Left lung (tissue), 4 donors: ENCODE measurements at regions not wholly inside any gene's neighbourhood (a gene's known extent, or its start where the extent isn't known, plus 50 kb on each side); places are given as distances from the start of the nearest gene placed in this dataset.

Experiments used
- ATAC-seq: fragments of 200-7000 bp; cut with Tn5 transposase; one replicate; pipeline ENCODE4 v1.9.1; 2020; ENCODE audit warnings: moderate library complexity
- DNase-seq, 4 donors: peaks; one replicate each; pipeline ENCODE4 v3.0.0-alpha.2; 2013 to 2020
- H3K27ac ChIP-seq, 2 donors: fragments of 200-600 bp; sonication (generic) in 1 of 2; one replicate each; pipeline versions ENCODE4 v1.5.0 to v1.8.0; 2020 to 2021
- H3K27me3 ChIP-seq, 2 donors: fragments of 200-600 bp; sonication (generic) in 1 of 2; one replicate each; pipeline versions ENCODE4 v1.5.0 to v1.8.0; 2020 to 2021
- H3K36me3 ChIP-seq, 2 donors: fragments of 200-600 bp; sonication (generic) in 1 of 2; one replicate each; pipeline versions ENCODE4 v1.5.0 to v1.8.0; 2020 to 2021
- H3K4me1 ChIP-seq, 2 donors: fragments of 200-600 bp; one replicate each; pipeline ENCODE4 v1.8.0; 2021
- H3K4me3 ChIP-seq, 2 donors: fragments of 200-600 bp; sonication (generic) in 1 of 2; one replicate each; pipeline versions ENCODE4 v1.5.0 to v1.8.0; 2020 to 2021; ENCODE audit warnings: mild to moderate bottlenecking in 1 of 2
- H3K9me3 ChIP-seq, 2 donors: fragments of 200-600 bp; sonication (generic) in 1 of 2; one replicate each; pipeline versions ENCODE4 v1.5.0 to v1.8.0; 2020 to 2021
- intact Hi-C, 2 donors: fragments of 100-400 bp; cut with DNase I; formaldehyde crosslinking; loops; one replicate each; pipeline versions ENCODE4 v1.11.2 to v1.14.2; 2022
- TF ChIP-seq, protein P1 (sequence below), 2 donors: fragments of 200-600 bp; sonication (generic) in 1 of 2; IDR thresholded peaks; one replicate each; pipeline versions ENCODE4 v1.5.0 to v1.8.0; 2021; ENCODE audit warnings: antibody characterized with exemption in 2 of 2
- donor health status: DM: no; HTN: yes; CAD: no.
- donor health status: DM: no; HTN: no; CAD: no.

DNA sequence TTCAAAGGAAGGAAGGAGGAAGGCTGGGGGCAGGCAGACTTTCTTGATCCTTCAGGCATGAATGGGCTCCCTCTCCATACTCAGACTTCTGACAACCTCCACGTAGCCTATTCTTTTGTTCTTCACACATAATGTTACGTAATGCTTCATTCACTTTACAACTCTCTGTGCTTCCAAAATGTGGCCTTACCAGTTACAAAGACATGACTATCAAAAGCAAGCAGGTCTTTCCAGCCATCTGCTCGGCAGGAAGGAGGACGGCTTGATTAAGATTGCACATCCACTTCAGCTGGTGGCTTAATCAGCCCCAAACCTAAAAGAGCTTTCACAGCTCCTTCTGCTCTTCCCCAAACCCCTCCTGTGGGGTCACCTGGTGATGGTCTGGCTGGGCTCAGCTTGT, 263.2 kb downstream of the XXYLT1 start:
- peak in 1 of 4 donors; percentile 18 for DNase-seq
- H3K27ac ChIP-seq = no peak overlapping the region
- H3K9me3 ChIP-seq = no peaks in the 10 kb centered on the region
- peaks cover 0 to 19% of the 10 kb centered on the region in 2 donors for H3K4me1 ChIP-seq
- ATAC-seq = no peak
- H3K36me3 ChIP-seq = no peaks in the 10 kb centered on the region
- TF ChIP-seq, protein P1, sequence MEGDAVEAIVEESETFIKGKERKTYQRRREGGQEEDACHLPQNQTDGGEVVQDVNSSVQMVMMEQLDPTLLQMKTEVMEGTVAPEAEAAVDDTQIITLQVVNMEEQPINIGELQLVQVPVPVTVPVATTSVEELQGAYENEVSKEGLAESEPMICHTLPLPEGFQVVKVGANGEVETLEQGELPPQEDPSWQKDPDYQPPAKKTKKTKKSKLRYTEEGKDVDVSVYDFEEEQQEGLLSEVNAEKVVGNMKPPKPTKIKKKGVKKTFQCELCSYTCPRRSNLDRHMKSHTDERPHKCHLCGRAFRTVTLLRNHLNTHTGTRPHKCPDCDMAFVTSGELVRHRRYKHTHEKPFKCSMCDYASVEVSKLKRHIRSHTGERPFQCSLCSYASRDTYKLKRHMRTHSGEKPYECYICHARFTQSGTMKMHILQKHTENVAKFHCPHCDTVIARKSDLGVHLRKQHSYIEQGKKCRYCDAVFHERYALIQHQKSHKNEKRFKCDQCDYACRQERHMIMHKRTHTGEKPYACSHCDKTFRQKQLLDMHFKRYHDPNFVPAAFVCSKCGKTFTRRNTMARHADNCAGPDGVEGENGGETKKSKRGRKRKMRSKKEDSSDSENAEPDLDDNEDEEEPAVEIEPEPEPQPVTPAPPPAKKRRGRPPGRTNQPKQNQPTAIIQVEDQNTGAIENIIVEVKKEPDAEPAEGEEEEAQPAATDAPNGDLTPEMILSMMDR (IDR thresholded peaks at IDR 0.05) = no peak
- no peak overlapping the region for H3K4me3 ChIP-seq
- H3K27me3 ChIP-seq = no peaks in the 10 kb centered on the region
- intact Hi-C loops = no loop called here

DNA sequence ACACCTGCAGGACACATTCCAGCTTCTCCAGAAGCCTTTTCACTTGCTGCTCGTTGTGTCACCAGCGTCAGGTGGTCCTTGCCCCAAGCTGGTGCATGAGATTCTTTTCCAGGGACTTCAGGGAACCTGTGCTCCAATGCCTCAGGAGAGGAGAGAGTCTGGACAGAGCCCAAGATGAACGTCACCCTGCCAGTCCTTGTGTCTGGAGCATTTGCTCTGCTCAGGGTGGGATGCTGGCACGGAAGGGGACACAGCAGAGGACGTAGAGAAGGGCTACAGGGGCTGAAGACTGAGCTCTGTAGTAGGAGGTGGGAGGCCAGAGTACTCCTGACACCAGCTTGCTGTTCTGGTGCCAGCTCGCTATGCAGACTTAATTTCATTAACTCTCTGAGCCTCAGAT, 262.1 kb downstream of the XXYLT1 start:
- intact Hi-C loops = no loop called here
- ATAC-seq = no peak
- TF ChIP-seq, protein P1 (IDR thresholded peaks at IDR 0.05) = no peak

DNA sequence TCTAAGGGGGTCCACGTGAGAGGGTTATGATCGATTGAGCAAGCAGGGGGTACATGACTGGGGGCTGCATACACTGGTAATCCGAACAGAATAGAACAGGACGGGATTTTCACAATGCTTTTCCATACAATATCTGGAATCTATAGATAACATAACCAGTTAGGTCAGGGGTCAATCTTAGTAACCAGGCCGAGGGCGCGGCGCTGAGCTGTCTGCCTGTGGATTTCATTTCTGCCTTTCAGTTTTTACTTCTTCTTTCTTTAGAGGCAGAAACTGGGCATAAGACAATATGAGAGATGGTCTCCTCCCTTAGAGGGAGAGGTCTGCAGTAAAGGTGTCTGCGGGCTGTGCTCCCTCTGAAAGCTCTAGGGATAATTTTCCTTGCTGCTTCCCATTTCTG, 261.3 kb downstream of the XXYLT1 start:
- no peak for ATAC-seq
- Histone ChIP-seq H3K9me3 (no peaks in the 10 kb centered on the region), H3K4me1 (peaks cover 0 to 6% of the 10 kb centered on the region in 2 donors), H3K36me3 (no peaks in the 10 kb centered on the region), H3K27ac (no peak overlapping the region), H3K27me3 (no peaks in the 10 kb centered on the region), H3K4me3 (no peak overlapping the region)
- intact Hi-C loops = no loop called here
- TF ChIP-seq, protein P1 (IDR thresholded peaks at IDR 0.05) = no peak
- peak in 1 of 4 donors; percentile 27 for DNase-seq

More for the DNA sequence above, 262.1 kb downstream of the XXYLT1 start:
- H3K27me3 ChIP-seq = no peaks in the 10 kb centered on the region
- H3K4me1 ChIP-seq = peaks cover 0 to 9% of the 10 kb centered on the region in 2 donors
- H3K9me3 ChIP-seq = no peaks in the 10 kb centered on the region
- no peak overlapping the region for H3K27ac ChIP-seq
- DNase-seq = peak in 1 of 4 donors; percentile 23
- no peaks in the 10 kb centered on the region for H3K36me3 ChIP-seq
- no peak overlapping the region for H3K4me3 ChIP-seq

DNA sequence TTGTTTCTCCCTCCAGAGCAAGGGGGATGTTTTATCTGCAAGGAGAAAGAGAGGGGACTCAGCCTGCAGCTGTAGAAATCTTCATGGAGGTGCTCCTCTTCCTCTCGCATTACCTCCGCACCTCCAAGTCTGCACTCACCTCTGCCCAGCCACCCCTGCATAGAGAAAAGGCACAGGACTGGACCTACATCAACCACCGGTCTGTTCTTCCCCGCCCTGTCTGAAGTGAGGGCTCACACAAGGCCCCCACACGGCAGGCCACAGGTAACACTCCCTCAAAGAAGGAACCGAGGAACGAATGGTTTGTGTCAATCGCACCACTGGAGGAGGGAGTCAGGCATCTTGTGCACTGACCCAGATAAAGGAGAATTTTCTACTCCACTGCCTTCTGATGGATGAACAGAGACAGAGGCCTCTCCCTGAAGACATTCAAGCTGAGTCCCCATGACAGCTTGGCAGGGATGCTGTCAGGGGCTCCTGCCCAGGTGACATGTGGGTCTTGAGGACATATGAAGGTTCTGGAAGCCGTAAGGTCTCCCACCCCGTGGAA, 260.3 kb downstream of the XXYLT1 start:
- Histone ChIP-seq H3K9me3 (no peaks in the 10 kb centered on the region), H3K27me3 (no peaks in the 10 kb centered on the region), H3K36me3 (no peaks in the 10 kb centered on the region), H3K4me1 (peaks cover 0 to 6% of the 10 kb centered on the region in 2 donors), H3K27ac (no peak overlapping the region), H3K4me3 (no peak overlapping the region)
- peak in 1 of 4 donors; percentile 18 for DNase-seq
- TF ChIP-seq, protein P1 (IDR thresholded peaks at IDR 0.05) = no peak
- no peak for ATAC-seq
- intact Hi-C loops = no loop called here

DNA sequence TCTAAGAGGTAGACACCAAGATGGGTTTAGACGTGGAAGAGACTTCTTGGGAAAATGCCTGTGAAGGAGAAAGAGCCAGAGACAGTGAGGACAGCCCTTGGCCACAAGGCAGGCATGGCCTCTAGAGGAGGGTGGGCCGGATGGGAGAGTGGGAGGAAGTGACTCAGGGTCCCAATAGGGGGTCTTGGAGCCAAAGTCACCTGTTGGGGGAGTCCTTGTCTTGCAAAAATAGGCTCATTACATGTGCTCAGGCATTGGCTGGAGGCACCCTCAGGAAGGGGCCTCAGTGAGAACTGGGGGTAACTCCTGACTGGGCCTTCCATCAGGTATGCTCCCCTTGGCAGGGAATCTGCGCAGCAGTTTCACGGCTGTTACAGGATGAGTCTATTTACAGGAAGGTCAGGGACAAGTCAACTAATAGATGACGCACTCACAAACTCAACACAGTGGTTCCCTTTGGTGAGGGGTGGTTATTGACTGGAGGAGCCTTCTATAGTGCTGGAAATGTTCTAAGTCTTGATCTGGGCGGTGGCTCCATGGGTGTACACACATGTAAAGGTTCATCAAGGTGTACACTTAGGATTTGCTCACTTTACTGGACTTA, 259.6 kb downstream of the XXYLT1 start:
- Histone ChIP-seq H3K27ac (no peak overlapping the region), H3K36me3 (no peaks in the 10 kb centered on the region), H3K4me1 (peaks cover 0 to 6% of the 10 kb centered on the region in 2 donors), H3K27me3 (no peaks in the 10 kb centered on the region), H3K9me3 (no peaks in the 10 kb centered on the region), H3K4me3 (no peak overlapping the region)
- intact Hi-C loops = no loop called here
- TF ChIP-seq, protein P1 (IDR thresholded peaks at IDR 0.05) = no peak
- peak in 1 of 4 donors; percentile 14 for DNase-seq
- no peak for ATAC-seq
